HG03558 (cell line): ENCODE measurements at regions not wholly inside any gene's neighbourhood (a gene's known extent, or its start where the extent isn't known, plus 50 kb on each side); places are given as distances from the start of the nearest gene placed in this dataset.

Experiments
- ATAC-seq: cut with Tn5 transposase; IDR thresholded peaks from one replicate; pipeline ENCODE4 v1.9.1; 2021; ENCODE audit warnings: moderate number of reproducible peaks; ENCODE audit not compliant: unreplicated experiment; ENCODE audit errors: extremely low read depth

GRCh38 chr2:185145316-185146121, 547.2 kb downstream of the ZNF804A start:
- no peak for ATAC-seq

- no peak for ATAC-seq
Observed at GRCh38 chr2:185147361-185147760, 549.0 kb downstream of the ZNF804A start.

- no peak for ATAC-seq
Observed at GRCh38 chr2:185152186-185152585, 553.9 kb downstream of the ZNF804A start.

- no peak for ATAC-seq
Observed at GRCh38 chr2:185161701-185162100, 563.4 kb downstream of the ZNF804A start.

- ATAC-seq = no peak
Observed at GRCh38 chr2:185174353-185174752, 564.3 kb upstream of the FSIP2 start.

GRCh38 chr2:185179743-185180142, 558.9 kb upstream of the FSIP2 start:
- no peak for ATAC-seq

- ATAC-seq = no peak
Observed at GRCh38 chr2:185181901-185182300, 556.7 kb upstream of the FSIP2 start.

- ATAC-seq = no peak
Observed at GRCh38 chr2:185185044-185185443, 553.6 kb upstream of the FSIP2 start.

- ATAC-seq = no peak
Observed at GRCh38 chr2:185187421-185187820, 551.2 kb upstream of the FSIP2 start.

GRCh38 chr2:185188656-185189055, 549.9 kb upstream of the FSIP2 start:
- no peak for ATAC-seq

GRCh38 chr2:185201063-185201462, 537.5 kb upstream of the FSIP2 start:
- no peak for ATAC-seq

GRCh38 chr2:185202381-185202780, 536.2 kb upstream of the FSIP2 start:
- ATAC-seq = no peak

- no peak for ATAC-seq
Observed at GRCh38 chr2:185202945-185203528, 535.6 kb upstream of the FSIP2 start.

- no peak for ATAC-seq
Observed at GRCh38 chr2:185208261-185208660, 530.3 kb upstream of the FSIP2 start.

GRCh38 chr2:185215497-185215896, 523.1 kb upstream of the FSIP2 start:
- no peak for ATAC-seq

GRCh38 chr2:185219981-185220380, 518.6 kb upstream of the FSIP2 start:
- ATAC-seq = no peak

GRCh38 chr2:185222311-185222710, 516.3 kb upstream of the FSIP2 start:
- ATAC-seq = no peak

GRCh38 chr2:185227391-185227790, 511.2 kb upstream of the FSIP2 start:
- ATAC-seq = no peak

- ATAC-seq = no peak
Observed at GRCh38 chr2:185239491-185239890, 499.1 kb upstream of the FSIP2 start.

GRCh38 chr2:185240796-185241195, 497.8 kb upstream of the FSIP2 start:
- no peak for ATAC-seq

- ATAC-seq = no peak
Observed at GRCh38 chr2:185241556-185241955, 497.0 kb upstream of the FSIP2 start.

GRCh38 chr2:185242462-185242861, 496.1 kb upstream of the FSIP2 start:
- ATAC-seq = no peak
